ENCODE measurements at regions not wholly inside any gene's neighbourhood (a gene's known extent, or its start where the extent isn't known, plus 50 kb on each side); places are given as distances from the start of the nearest gene placed in this dataset.

DNA sequence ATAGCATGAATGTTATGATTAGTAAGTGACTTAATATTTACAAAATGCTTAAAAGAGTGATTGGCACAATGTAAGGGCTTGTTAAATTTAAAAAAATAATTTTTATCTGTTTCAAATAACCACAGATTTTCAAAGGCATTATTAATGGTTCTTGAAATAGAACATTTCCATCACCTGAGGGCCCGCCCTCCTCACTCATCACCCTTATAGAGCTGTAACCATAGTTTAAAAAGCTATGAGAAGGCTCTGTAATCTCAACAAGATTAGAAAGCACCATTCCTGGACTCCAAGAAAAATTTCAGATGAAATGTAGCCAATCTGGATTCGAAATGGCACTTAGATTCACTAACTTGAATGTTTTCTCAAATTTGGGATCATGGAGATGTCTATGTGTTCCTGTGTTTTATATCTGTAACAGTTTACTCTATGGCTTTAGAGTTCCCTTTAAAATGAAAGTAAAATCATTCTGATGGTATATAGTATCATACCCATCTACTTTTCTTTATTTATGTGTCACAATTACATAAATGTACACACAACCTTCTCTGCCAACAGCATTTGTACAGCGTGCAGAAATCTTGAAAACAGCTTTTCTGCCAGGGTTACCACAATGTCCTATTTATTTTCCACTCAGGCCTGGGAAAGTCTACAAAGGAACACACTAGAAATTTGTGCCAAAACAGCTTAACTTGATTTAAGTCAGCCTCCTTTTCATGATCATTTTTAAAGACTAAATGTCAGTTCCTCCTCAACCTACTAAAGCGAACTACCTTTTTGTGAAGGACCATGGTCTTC is 207.7 kb downstream of the TBX18 start:
- H3K4me3 Mint-ChIP-seq = no peak overlapping the region
- no peaks in the 10 kb centered on the region; the same call in 1 of the 2 replicates for H3K9me2 ChIP-seq (ENCODE audit: insufficient read depth)
- no peak overlapping the region for H3K27ac Mint-ChIP-seq
- no peaks in the 10 kb centered on the region for H3K36me3 Mint-ChIP-seq (ENCODE audit: low read depth)
- H3K4me1 ChIP-seq (ENCODE audit: insufficient read depth) = no peaks in the 10 kb centered on the region
- DNase-seq (ENCODE audit: low spot score) = no peak
- H3K27me3 ChIP-seq (ENCODE audit: insufficient read depth) = no peaks in the 10 kb centered on the region
- H2AFZ ChIP-seq = no peak overlapping the region
- no peaks in the 10 kb centered on the region for H3F3A ChIP-seq (replicated peaks; ENCODE audit: low read depth)
- no peak overlapping the region for H3K4me2 ChIP-seq
- H3K4me3 ChIP-seq = no peak overlapping the region
- peaks cover under 1% of the 10 kb centered on the region; the same call in 1 of the 3 replicates for H3K9me3 Mint-ChIP-seq
- no peaks in the 10 kb centered on the region for H3K79me2 ChIP-seq (replicated peaks; ENCODE audit: insufficient read depth)
- peaks cover 4% of the 10 kb centered on the region; the same call in 1 of the 3 replicates for H3K4me1 Mint-ChIP-seq
- H3K27ac ChIP-seq (ENCODE audit: low read depth) = no peak overlapping the region
- TF ChIP-seq POLR2AphosphoS5 (IDR thresholded peaks at IDR 0.05; ENCODE audit: low read depth) = no peak
- no peak for TF ChIP-seq NANOG (IDR thresholded peaks at IDR 0.05; ENCODE audit: borderline replicate concordance)
- TF ChIP-seq, protein P1, sequence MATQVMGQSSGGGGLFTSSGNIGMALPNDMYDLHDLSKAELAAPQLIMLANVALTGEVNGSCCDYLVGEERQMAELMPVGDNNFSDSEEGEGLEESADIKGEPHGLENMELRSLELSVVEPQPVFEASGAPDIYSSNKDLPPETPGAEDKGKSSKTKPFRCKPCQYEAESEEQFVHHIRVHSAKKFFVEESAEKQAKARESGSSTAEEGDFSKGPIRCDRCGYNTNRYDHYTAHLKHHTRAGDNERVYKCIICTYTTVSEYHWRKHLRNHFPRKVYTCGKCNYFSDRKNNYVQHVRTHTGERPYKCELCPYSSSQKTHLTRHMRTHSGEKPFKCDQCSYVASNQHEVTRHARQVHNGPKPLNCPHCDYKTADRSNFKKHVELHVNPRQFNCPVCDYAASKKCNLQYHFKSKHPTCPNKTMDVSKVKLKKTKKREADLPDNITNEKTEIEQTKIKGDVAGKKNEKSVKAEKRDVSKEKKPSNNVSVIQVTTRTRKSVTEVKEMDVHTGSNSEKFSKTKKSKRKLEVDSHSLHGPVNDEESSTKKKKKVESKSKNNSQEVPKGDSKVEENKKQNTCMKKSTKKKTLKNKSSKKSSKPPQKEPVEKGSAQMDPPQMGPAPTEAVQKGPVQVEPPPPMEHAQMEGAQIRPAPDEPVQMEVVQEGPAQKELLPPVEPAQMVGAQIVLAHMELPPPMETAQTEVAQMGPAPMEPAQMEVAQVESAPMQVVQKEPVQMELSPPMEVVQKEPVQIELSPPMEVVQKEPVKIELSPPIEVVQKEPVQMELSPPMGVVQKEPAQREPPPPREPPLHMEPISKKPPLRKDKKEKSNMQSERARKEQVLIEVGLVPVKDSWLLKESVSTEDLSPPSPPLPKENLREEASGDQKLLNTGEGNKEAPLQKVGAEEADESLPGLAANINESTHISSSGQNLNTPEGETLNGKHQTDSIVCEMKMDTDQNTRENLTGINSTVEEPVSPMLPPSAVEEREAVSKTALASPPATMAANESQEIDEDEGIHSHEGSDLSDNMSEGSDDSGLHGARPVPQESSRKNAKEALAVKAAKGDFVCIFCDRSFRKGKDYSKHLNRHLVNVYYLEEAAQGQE (IDR thresholded peaks at IDR 0.05; ENCODE audit: unreplicated experiment) = no peak
- TF ChIP-seq, protein P2, sequence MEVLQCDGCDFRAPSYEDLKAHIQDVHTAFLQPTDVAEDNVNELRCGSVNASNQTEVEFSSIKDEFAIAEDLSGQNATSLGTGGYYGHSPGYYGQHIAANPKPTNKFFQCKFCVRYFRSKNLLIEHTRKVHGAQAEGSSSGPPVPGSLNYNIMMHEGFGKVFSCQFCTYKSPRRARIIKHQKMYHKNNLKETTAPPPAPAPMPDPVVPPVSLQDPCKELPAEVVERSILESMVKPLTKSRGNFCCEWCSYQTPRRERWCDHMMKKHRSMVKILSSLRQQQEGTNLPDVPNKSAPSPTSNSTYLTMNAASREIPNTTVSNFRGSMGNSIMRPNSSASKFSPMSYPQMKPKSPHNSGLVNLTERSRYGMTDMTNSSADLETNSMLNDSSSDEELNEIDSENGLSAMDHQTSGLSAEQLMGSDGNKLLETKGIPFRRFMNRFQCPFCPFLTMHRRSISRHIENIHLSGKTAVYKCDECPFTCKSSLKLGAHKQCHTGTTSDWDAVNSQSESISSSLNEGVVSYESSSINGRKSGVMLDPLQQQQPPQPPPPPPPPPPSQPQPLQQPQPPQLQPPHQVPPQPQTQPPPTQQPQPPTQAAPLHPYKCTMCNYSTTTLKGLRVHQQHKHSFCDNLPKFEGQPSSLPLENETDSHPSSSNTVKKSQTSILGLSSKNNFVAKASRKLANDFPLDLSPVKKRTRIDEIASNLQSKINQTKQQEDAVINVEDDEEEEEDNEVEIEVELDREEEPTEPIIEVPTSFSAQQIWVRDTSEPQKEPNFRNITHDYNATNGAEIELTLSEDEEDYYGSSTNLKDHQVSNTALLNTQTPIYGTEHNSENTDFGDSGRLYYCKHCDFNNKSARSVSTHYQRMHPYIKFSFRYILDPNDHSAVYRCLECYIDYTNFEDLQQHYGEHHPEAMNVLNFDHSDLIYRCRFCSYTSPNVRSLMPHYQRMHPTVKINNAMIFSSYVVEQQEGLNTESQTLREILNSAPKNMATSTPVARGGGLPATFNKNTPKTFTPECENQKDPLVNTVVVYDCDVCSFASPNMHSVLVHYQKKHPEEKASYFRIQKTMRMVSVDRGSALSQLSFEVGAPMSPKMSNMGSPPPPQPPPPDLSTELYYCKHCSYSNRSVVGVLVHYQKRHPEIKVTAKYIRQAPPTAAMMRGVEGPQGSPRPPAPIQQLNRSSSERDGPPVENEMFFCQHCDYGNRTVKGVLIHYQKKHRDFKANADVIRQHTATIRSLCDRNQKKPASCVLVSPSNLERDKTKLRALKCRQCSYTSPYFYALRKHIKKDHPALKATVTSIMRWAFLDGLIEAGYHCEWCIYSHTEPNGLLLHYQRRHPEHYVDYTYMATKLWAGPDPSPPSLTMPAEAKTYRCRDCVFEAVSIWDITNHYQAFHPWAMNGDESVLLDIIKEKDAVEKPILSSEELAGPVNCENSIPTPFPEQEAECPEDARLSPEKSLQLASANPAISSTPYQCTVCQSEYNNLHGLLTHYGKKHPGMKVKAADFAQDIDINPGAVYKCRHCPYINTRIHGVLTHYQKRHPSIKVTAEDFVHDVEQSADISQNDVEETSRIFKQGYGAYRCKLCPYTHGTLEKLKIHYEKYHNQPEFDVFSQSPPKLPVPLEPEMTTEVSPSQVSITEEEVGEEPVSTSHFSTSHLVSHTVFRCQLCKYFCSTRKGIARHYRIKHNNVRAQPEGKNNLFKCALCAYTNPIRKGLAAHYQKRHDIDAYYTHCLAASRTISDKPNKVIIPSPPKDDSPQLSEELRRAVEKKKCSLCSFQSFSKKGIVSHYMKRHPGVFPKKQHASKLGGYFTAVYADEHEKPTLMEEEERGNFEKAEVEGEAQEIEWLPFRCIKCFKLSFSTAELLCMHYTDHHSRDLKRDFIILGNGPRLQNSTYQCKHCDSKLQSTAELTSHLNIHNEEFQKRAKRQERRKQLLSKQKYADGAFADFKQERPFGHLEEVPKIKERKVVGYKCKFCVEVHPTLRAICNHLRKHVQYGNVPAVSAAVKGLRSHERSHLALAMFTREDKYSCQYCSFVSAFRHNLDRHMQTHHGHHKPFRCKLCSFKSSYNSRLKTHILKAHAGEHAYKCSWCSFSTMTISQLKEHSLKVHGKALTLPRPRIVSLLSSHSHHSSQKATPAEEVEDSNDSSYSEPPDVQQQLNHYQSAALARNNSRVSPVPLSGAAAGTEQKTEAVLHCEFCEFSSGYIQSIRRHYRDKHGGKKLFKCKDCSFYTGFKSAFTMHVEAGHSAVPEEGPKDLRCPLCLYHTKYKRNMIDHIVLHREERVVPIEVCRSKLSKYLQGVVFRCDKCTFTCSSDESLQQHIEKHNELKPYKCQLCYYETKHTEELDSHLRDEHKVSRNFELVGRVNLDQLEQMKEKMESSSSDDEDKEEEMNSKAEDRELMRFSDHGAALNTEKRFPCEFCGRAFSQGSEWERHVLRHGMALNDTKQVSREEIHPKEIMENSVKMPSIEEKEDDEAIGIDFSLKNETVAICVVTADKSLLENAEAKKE (CRISPR knock-in tag; IDR thresholded peaks at IDR 0.05) = no peak
- TF ChIP-seq STAT1 (IDR thresholded peaks at IDR 0.05; ENCODE audit: unreplicated experiment) = no peak
- TF ChIP-seq, protein P3, sequence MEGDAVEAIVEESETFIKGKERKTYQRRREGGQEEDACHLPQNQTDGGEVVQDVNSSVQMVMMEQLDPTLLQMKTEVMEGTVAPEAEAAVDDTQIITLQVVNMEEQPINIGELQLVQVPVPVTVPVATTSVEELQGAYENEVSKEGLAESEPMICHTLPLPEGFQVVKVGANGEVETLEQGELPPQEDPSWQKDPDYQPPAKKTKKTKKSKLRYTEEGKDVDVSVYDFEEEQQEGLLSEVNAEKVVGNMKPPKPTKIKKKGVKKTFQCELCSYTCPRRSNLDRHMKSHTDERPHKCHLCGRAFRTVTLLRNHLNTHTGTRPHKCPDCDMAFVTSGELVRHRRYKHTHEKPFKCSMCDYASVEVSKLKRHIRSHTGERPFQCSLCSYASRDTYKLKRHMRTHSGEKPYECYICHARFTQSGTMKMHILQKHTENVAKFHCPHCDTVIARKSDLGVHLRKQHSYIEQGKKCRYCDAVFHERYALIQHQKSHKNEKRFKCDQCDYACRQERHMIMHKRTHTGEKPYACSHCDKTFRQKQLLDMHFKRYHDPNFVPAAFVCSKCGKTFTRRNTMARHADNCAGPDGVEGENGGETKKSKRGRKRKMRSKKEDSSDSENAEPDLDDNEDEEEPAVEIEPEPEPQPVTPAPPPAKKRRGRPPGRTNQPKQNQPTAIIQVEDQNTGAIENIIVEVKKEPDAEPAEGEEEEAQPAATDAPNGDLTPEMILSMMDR (conservative IDR thresholded peaks at IDR 0.05; ENCODE audit: low read depth in 2 of 2) = no peak
- no peak for TF ChIP-seq ZNF114 (CRISPR knock-in tag; IDR thresholded peaks at IDR 0.05)
- TF ChIP-seq EZH2phosphoT487 (IDR thresholded peaks at IDR 0.05; ENCODE audit: unreplicated experiment) = no peak
- TF ChIP-seq JUNB (IDR thresholded peaks at IDR 0.05; ENCODE audit: unreplicated experiment) = no peak
- TF ChIP-seq CREB1 (CRISPR knock-in tag; IDR thresholded peaks at IDR 0.05; ENCODE audit: low read depth) = no peak
- no peak for TF ChIP-seq EZH2 (IDR thresholded peaks at IDR 0.05; ENCODE audit: low read depth, unreplicated experiment)
- TF ChIP-seq ZNF331 (CRISPR knock-in tag; IDR thresholded peaks at IDR 0.05; ENCODE audit: low read depth) = no peak
- TF ChIP-seq, protein P4, sequence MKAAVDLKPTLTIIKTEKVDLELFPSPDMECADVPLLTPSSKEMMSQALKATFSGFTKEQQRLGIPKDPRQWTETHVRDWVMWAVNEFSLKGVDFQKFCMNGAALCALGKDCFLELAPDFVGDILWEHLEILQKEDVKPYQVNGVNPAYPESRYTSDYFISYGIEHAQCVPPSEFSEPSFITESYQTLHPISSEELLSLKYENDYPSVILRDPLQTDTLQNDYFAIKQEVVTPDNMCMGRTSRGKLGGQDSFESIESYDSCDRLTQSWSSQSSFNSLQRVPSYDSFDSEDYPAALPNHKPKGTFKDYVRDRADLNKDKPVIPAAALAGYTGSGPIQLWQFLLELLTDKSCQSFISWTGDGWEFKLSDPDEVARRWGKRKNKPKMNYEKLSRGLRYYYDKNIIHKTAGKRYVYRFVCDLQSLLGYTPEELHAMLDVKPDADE (IDR thresholded peaks at IDR 0.05) = no peak
- no peak for ATAC-seq
- H3K27me3 Mint-ChIP-seq (ENCODE audit: insufficient read depth, low read depth, poor library complexity) = peaks cover 2% of the 10 kb centered on the region
- no peaks in the 10 kb centered on the region for H3K36me3 ChIP-seq (ENCODE audit: insufficient read depth)
- no peaks in the 10 kb centered on the region for H4K20me1 ChIP-seq (replicated peaks; ENCODE audit: insufficient read depth)
